ENCODE measurements at regions not wholly inside any gene's neighbourhood (a gene's known extent, or its start where the extent isn't known, plus 50 kb on each side); places are given as distances from the start of the nearest gene placed in this dataset.
"Not testable (repeated sequence)": the region's sequence is repeated elsewhere in the genome, so short reads cannot be mapped to it uniquely, and the experiment has no call there.

DNA sequence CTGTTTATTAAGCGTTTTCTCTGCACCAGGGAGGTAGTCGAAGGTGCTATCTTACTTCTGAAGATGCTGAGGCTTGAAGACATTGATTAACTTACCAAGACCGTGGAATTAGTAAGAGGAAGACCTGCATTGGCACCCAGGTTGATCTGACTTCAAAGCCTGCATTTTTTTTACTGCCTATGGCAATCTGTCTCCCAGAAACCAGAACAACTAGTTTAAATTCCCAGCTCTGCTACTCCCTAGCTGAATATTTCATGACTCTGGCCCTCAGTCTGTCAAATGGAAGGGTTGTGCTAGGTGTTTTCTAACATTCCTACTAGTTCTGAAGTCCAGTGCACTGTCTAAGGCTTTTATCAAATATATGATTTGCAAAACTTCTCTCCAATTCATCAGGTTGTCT is 52.0 kb upstream of the GRAMD1B start:
- DNase-seq = no peak

DNA sequence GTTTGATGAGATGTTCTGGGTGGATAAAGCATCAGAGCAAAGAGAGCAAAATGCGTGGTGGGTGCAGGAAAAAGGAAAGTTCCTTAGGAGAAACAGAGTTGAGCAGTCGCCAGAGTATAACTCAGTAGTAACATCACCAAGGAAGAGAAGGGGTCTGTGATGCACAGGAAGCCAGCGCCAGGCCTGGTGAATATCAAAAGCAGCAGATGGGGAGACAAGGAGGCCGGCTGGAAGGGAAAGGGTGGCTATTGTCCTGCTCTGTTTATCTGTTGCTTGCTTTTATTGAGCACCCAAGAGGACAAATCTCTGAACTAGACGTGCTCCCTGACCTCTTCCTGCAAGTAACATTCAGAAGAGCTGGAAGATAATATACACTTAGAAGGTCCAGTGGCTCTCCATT is 52.7 kb upstream of the GRAMD1B start:
- no peak for DNase-seq

DNA sequence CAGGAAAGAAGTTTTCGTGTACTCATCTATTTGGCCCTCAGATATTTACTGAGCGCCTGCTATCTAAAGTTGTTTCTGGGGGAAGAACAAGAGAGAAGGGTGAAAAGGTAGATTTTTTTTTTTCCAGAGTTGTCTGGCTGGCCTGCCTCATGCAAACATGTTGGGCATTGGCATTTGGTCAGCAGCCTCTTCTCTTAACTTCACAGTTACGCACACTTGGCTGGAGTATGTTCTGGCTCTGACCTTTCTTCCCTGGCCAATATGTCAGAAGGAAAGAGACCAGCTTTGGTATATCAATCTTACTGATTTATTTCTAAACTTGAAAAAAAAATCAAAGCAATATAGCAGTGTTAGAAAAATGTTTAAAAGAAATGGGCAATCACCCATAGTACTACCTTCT is 54.2 kb upstream of the GRAMD1B start:
- DNase-seq = no peak

DNA sequence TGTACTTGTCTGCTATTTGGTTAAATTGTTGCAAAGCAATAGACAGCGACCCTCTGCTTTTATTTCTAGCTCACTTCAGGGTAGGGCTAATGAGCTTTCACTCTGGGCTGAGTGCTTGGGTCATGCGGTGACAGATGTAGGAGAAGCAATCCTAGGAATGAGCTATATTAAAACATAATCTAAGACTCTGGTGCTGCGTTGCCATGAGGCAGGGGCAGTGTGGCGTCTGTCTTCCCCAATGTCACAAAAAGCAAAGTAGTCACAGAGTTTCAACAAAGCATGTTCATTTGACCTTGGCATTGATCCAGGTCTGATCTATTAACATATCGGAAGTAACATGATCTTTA is 55.5 kb upstream of the GRAMD1B start:
- no peak for DNase-seq

DNA sequence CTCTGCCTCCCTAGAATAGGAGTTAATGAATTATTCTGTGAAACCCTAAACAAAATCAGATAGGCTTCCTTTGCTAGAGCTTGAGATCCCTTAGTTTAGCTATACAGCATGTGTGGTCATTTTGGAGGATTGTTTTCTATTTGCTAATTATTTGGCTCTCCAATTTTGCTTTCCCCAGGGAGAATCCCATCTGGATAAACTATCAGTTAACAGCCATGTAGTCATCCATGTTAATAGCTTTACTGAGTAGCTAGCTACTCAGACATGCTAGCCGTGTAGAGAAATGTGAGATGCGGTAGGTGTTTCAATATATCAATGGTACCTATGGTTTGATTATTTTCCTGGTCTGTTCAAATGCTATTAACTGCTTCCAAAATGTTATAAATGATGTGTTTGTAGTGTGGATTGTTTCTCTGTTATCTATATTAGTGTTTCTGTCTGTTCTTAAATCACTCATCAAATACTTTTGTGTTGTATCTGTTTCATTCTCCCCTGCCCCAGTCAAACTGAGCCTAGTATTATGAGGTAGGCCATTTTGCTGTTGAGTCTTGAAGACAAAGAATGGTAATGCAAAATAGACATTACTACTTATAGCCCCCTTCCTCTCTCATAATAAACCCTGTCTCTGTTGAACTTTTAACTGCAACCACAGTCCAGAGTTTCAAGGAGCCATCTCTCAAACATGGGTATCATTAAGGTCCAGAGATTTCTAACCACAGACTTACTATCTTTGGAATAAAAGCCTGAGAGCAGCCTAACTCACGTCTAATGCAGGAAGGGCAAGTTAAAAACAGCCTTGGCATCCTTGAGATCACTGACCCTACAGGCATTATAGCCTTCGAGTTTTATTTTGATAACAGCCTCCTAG is 56.1 kb upstream of the GRAMD1B start:
- DNase-seq = no peak

DNA sequence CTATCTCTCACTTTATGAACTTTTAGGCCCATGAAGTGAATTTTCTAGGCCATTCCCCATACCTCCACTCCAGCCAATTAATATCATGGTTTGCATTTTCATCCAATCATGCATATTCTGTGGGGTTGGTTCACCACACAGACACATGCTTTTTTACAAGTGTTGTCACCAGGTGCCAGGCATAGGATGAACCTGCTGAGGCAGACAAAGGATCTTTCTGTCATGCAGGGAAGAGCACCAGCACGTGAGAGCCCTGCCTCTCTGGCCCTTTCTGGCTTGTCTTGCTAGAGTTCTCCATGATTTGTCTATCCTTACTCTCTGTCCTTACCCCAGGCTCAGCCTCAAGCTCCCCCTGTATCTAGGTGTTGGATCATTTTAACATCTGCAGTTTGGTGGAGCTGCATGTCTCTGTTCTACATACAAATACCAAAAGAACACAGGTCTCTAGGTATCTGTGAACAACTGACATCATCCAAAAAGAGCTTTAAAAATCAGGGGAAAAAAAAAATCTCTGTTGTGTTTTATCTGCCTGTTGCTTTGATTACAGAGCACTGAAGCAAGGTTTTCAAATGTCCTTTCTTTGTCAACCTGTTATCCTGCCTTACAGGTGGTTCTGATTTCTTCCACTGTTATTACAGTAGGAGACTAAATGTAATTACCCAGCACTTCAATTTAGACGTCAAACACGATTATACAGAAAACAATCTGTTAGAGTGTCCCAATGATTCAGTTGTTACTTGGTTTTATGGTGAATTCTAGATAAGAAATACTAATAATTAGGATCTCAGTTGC is 58.4 kb upstream of the GRAMD1B start:
- no peak for DNase-seq

DNA sequence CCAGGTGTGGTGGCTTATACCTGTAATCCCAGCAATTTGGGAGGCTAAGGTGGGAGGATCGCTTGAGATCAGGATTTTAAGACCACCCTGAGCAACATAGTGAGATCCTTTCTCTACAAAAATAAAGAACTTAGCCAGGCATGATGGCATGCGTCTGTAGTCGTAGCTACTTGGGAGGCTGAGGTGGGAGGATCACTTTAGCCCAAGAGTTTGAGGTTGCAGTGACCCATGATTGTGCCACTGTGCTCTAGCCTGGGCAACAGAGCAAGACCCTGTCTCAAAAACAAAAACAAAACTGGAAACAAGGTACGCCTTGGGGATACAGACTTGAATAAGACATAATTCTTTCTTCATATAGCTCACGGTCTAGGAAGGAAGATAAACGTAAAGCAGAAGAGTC is 63.1 kb upstream of the GRAMD1B start:
- DNase-seq = no peak

DNA sequence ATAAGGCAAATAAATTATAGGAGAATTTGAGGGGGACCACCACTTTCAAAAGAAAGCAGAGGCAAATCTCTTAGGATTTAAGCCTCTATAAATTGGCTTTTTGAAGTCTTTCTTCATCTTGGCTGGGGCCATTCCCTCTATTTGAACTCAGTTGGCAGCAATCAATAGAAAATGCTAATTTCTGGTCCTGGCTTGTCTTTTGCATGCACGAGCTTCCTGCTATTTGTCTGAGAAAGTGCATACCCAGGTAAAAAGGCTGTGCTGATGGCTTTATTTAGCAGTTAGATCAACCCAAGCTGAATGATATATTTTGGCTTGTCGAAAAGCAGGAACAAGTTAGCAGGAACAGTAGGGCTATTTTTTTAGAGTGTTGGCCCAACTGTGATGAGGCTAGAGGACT is 64.1 kb upstream of the GRAMD1B start:
- no peak for DNase-seq

DNA sequence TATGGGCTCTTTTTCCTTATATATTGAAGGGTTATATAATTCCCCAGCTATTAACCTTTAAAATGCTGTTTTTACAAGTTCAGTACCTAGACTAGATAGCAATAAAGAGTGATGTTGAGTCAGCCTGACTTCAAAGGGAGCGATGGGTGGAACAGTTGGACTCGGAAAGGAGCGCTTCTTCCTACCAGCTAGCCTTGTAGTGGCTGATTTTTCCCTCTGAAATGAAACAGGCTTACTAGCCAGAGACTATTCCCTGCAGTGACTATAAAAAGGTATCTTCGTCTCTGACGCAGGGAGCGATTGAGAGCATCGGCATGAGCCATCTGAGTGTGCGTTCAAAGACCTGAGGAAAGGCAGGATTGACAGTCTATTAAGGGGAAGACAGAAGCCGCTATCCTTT is 66.0 kb upstream of the GRAMD1B start:
- no peak for DNase-seq

DNA sequence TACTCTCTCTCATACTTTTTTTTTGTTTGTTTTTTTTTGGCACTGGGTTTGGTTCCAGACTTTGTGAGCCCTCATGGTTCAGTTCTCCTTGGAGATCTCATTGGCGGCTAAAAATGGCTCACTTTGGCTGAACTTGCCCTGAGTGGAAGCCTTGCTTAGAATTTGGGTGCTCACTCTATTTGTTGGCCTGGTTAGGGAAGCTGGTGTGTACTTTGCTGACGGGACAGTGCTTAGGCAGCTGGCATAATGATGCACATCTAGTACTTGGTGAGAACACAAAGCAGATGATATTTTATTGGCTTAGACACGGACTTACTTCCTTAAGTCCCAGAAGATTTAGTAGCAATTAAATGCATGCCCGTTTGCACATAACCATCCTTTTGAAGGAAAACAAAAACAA is 66.5 kb upstream of the GRAMD1B start:
- DNase-seq = no peak

DNA sequence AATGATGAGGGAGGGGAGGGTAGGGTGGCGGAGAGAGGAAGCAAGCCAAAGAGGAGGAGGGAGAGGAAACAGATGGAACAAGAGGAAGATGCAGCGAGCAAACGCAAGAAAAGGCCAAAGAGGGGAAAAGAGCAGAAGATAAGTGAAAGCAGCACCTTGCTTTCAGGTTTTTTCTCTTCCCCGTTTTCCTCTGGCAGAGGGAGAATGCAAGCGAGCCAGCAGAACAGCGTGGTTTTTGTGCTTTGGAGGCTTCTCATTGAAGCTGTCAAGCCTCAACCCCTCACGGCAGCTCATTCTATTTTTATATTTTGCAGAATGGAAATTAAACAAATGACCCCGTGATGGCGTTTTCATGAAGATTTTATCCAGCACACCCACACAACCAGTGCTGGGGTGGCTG is 67.1 kb upstream of the GRAMD1B start:
- no peak for DNase-seq

DNA sequence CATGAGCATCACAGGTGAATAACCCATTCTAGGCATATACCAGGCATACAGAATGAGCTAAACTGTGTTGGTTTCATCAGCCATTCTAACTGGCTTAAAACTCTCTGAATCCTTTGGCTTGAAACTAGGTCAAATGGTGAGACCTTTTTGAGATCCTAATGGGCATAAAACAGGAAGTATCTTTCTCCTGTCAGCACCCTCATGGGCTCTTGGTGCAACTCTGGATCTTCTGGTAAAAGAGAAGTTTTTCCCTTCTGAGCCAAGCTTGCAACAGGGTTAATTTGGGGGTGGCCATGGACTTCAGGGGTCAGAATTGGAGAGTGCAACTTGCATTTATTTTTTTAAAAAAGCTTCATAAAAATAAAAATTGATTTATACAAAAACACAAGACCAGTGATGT is 67.9 kb upstream of the GRAMD1B start:
- DNase-seq = no peak

DNA sequence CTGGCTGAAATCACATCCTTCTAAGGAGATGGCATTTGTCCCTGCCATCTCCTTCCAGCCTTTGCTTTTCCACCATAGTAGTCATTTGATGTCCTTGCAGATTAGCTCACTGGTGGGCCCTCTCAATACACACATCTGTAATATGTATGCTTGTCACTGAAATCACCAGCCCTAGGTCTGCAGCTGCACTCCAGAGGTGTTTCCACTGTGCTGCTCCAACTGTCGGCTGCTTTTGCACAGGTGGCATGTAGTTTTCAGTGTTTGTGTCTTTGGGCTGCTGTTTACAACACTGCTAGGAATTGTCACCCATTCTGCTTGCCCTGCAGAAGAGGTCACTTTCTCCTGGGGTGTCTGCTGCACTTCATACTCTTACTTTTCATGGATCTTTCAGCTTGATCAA is 69.0 kb upstream of the GRAMD1B start:
- DNase-seq = no peak

DNA sequence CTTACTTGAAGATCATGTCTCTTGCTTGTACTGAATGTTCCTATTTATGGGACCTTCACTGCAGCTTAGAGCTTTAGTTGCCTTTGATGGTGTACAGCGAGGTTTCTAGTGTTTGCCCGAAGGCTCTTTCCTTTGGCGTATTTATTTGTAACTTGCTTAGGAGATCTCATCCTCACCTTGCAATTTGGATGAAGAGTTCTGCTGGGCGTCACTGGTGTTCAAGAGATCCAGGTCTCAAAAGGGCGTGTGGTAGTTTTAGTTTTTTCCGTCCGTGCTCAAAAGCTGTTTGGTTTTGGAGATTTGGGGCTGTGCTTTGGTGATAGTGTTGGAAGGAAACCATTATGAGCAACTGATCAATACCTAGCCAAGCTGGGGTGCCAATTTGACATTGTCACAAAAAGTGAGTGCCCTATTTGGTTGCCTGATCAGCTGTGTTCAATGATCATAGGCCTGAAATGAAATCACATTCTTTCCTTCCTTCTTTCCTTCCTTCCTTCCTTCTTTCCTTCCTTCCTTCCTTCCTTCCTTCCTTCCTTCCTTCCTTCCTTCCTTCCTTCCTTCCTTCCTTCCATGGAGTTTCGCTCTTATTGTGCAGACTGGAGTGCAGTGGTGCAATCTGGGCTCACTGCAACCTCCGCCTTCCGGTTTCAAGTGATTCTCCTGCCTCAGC is 69.7 kb upstream of the GRAMD1B start:
- DNase-seq = no peak

DNA sequence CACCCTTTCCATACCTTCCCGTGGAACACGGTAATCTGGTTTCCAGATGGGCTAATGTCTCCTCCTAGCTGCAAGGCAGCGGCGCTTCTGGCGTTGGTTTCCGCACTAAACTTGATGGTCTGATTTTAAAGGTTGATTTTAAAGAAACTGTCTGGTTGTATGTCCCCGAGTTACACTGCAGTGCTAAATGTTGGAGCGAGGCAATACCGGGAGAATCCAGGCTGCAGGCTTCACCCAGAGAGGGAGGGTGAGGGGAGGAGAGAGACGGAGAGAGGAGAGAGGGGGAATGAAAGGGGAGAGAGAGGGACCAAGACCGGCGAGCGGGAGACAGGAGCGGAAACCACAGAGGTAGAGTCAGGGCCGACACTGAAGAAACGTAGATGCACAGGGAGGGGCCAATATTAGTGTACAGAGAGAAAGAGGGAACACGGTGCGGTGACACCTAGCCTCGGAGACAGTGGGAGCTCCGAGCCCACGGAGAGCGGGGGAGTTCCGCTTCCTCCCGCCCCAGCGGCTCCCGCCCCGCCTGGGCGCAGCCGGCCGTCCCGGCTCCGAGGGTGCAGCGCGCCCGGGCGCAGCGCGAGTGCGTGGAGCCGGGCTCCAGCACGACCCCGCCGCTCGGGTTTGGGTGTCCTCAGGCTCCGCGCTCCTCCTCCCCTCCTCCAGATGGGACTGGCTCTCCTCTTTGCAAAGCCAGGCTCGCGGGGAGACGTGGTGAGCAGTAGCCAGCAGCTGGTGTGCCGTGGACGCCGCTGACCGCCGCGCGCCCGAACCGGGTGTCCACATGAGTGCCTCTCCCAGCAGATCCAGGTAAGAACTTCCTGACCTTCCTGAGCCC is 71.9 kb upstream of the GRAMD1B start:
- DNase-seq = peak; percentile 67

DNA sequence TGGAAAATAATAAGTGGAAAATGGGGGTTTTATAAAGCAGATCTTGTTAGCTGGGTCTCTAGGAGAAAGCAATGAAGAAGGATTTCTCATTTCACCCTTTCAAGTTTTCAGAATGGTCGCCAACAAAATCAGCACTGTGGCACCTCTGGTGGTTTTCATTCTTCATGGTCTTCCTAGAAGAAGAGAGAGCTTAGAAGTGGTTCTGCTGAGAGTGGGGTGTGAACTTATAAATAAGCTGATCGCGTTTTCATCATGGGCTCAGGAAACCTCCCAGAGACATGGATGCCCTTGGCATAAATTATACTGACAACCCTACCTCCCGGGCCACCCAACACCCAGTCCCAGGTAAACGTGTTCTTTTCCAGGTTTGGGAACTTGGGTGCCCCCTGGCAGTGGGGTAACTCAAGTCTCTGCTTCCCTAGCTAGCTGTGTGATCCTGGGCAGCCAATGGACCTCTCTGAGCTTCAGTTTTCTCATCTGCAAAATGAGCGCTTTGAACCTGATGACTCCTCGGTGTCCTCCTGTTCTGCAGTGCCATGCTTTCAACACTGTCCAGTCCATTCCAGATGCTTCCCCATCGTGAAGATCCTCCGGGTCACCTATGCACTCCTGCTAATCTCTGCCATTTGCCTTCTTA is 72.6 kb upstream of the GRAMD1B start:
- DNase-seq = peak; percentile 64

DNA sequence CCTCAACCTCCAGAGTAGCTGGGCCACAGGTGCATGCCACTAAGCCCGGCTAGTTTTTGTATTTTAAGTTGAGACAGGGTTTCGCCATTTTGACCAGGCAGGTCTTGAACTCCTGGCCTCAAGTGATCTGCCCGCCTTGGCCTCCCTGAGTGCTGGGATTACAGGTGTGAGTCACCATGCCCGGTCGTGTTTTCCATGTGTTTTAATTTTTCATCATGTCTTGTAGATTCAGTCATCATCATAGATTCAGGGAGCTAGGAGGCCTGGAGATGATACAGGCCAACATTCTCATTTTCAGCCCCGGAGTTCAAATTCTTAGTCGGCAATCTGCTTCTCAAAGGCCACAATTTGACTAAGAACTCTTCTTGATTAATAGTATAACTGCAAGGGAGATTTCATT is 73.5 kb upstream of the GRAMD1B start:
- peak; percentile 66 for DNase-seq

DNA sequence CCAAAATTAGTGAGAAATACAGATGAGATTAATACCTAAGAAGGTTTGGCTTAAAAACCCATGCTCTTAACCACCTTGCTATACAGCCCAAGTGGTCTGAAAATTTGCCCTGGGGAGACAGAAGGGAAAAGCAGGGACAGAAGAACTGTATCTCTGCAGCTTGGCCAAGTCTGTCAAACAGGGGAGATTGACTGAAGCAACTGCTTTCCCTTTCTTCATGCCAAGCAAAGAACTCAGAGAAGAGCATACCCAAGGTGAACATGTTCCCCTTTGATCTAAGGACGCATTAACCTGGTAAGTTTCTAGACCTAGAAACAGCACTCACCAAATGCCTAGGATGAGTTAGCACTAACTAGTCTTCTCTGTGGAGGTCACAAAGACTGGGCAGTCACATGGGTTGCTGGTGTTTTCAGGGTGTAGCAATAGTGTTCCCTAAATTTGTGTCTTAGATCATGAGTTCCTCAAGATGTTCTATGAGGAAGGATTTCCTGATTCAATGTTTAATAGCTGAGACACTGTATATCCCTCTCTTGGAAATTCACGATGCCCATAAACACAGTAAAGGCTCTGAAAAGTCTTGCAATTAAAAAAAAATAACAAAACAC is 75.6 kb upstream of the GRAMD1B start:
- DNase-seq = no peak

DNA sequence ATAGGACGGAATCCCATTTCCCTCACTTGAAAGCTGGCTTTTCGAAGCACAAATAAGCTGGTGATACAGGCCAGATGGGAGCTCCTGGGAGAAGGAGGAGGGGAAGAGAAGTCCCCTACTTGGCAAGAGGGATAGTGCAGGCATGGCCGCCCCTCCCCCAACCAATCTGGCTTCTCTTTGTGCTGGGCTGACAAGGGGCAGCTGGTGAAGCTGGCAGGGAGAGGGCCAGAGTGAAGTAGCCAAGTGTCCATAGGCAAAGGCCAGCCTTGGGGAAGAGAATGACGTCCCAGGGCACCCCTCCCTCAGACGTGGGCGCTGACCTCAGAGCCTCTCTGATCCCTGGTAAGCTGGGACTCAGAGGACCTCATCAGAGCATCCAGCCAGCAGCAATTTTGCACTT is 78.7 kb upstream of the GRAMD1B start:
- no peak for DNase-seq

DNA sequence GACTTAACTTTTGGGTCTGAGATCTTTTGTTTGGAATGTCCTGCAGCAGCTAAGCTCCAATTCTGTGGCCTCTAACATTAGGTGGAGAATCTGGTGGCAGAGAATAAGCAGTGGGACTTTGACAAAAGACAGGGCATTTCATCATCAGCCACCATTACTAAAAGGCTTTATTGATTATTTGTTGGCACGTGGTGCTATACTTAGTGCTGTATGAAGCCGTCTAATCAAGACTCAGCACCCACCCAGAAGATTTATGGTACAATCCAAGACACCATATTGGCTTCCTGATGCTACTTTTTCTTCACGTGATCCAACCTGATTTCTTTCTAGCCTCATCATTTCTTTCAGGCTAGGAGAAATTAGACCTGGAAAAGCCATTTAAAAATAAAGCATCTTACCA is 80.7 kb upstream of the GRAMD1B start:
- DNase-seq = no peak

DNA sequence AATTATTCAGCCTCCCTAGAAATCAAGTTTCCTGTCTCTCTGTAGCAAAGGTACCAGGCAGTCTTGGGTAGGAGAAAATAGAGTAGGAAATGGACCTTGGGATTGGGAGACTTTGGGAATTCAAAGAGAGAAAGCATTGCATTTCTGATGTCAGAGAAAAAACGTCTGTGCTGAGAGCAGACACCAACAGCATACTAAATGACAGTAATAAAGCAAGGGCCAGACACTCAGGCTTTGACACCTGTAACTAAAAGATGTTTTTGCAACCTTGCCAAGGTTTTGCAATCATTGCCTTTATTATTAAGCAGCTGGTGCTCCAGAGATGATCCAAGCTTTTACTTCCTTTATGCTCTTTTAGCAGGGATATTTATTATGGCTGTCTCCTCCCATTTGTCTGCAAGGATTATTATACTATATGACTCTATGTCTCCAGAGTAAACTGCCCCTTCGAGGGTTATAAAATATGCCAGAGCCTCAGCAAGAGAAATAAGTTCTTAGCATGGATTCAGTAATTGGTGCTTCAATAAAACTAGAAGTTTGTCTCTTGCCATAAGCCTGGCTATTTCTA is 85.2 kb upstream of the GRAMD1B start:
- DNase-seq = no peak

DNA sequence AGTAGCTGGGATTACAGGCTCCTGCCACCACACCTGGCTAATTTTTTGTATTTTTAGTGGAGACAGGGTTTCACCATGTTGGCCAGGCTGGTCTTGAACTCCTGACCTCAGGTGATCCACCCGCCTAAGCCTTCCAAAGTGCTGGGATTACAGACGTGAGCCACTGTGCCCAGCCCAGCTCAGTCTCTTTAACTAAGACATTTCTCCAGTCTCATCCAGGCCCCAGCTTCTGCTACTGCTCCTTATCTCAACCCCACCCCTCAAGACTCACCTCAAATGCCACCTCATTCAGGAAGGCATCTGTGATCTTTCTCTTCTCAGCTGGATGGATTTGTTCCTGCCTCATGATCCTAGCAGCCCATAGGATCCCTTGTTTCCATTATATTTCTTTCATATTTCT is 85.9 kb upstream of the GRAMD1B start:
- not testable (repeated sequence) for DNase-seq
